Fibroblast of pulmonary artery (primary cell): ENCODE measurements at regions not wholly inside any gene's neighbourhood (a gene's known extent, or its start where the extent isn't known, plus 50 kb on each side); places are given as distances from the start of the nearest gene placed in this dataset.

Experiments used
- DNase-seq: peaks from one replicate; pipeline ENCODE4 v3.0.0-alpha.2; 2010; ENCODE audit warnings: low read depth
- H3K4me3 ChIP-seq: replicated peaks from 2 replicates; pipeline ENCODE4 v1.5.1; 2011; ENCODE audit warnings: low read depth, mild to moderate bottlenecking, control low read depth, low read length, moderate library complexity
- CTCF ChIP-seq: IDR thresholded peaks from 2 replicates; pipeline ENCODE4 v1.5.1; 2011; ENCODE audit warnings: mild to moderate bottlenecking, control low read depth, low read length, inconsistent platforms; ENCODE audit errors: missing control alignments

- TF ChIP-seq CTCF: no peak
- peak; percentile 96 for DNase-seq
- H3K4me3 ChIP-seq: no peak overlapping the region
Measured at GRCh38 chr4:74624351-74625151, 169.8 kb downstream of the BTC start.

- DNase-seq: no peak
- no peak for TF ChIP-seq CTCF
- no peak overlapping the region for H3K4me3 ChIP-seq
Measured at GRCh38 chr4:74625981-74626380, 168.3 kb downstream of the BTC start.

GRCh38 chr4:74627093-74627492 is 167.2 kb downstream of the BTC start:
- TF ChIP-seq CTCF: no peak
- no peak overlapping the region for H3K4me3 ChIP-seq
- DNase-seq: no peak

- no peak for DNase-seq
- H3K4me3 ChIP-seq: no peak overlapping the region
- TF ChIP-seq CTCF: no peak
Measured at GRCh38 chr4:74627504-74627903, 166.8 kb downstream of the BTC start.

GRCh38 chr4:74628852-74629620 is 165.3 kb downstream of the BTC start:
- no peak for TF ChIP-seq CTCF
- H3K4me3 ChIP-seq: no peak overlapping the region
- DNase-seq: no peak

- no peak for TF ChIP-seq CTCF
- no peak overlapping the region for H3K4me3 ChIP-seq
- DNase-seq: no peak
Measured at GRCh38 chr4:74630551-74630950, 163.8 kb downstream of the BTC start.
